CD8-positive, alpha-beta memory T cell (primary cell): ENCODE measurements at regions not wholly inside any gene's neighbourhood (a gene's known extent, or its start where the extent isn't known, plus 50 kb on each side); places are given as distances from the start of the nearest gene placed in this dataset.
A peak's percentile ranks its signal among the peaks of the same experiment; 100 is the strongest.

Experiments
- CTCF ChIA-PET: fragments of 350-600 bp; sonication (Branson Sonifier 250); formaldehyde crosslinking; loops from one replicate; lab custom pipeline; 2021; ENCODE audit warnings: antibody characterized with exemption; lab: Charles Lee
- POLR2A ChIA-PET: fragments of 350-600 bp; sonication (Branson Sonifier 250); formaldehyde crosslinking; loops from one replicate; lab custom pipeline; 2021; ENCODE audit warnings: antibody characterized with exemption; lab: Charles Lee
- DNase-seq, 5 donors: peaks; one replicate each; pipeline versions ENCODE4 v3.0.0 to v3.0.0-alpha.2; 2020 to 2022; ENCODE audit warnings: mixed read lengths in 1 of 5
- H3K27ac ChIP-seq: one replicate; pipeline ENCODE4 v1.7.0; 2013; ENCODE audit warnings: low read depth, mild to moderate bottlenecking, low read length, moderate library complexity
- H3K27me3 ChIP-seq: 2 replicates; pipeline ENCODE4 v1.7.0; 2013; ENCODE audit warnings: low read length, mild to moderate bottlenecking; ENCODE audit not compliant: insufficient read depth, poor library complexity, severe bottlenecking
- H3K36me3 ChIP-seq: 2 replicates; pipeline ENCODE4 v1.7.0; 2013; ENCODE audit warnings: mild to moderate bottlenecking, low read length, moderate library complexity; ENCODE audit not compliant: insufficient read depth
- H3K4me1 ChIP-seq: 2 replicates; pipeline ENCODE4 v1.7.0; 2013; ENCODE audit warnings: mild to moderate bottlenecking, low read length, moderate library complexity; ENCODE audit not compliant: insufficient read depth
- H3K4me3 ChIP-seq: 2 replicates; pipeline ENCODE4 v1.7.0; 2013; ENCODE audit warnings: mild to moderate bottlenecking, low read length
- H3K9me3 ChIP-seq: 2 replicates; pipeline ENCODE4 v1.7.0; 2013; ENCODE audit warnings: mild to moderate bottlenecking, low read length
- H3K27ac Mint-ChIP-seq, 8 donors: one replicate each; pipeline ENCODE4 v1.8.0; 2020 to 2021; ENCODE audit warnings: mixed read lengths in 8 of 8, mild to moderate bottlenecking in 6 of 8, inconsistent platforms in 3 of 8, moderate library complexity in 3 of 8
- H3K27me3 Mint-ChIP-seq, 2 donors: one replicate each; pipeline ENCODE4 v1.8.0; 2020 to 2021; ENCODE audit warnings: mixed read lengths in 2 of 2, mild to moderate bottlenecking in 1 of 2, moderate library complexity in 1 of 2
- H3K36me3 Mint-ChIP-seq, 3 donors: one replicate each; pipeline ENCODE4 v1.8.0; 2020 to 2021; ENCODE audit warnings: mixed read lengths in 3 of 3, inconsistent platforms in 1 of 3, mild to moderate bottlenecking in 1 of 3
- H3K4me1 Mint-ChIP-seq, 3 donors: one replicate each; pipeline ENCODE4 v1.8.0; 2020 to 2021; ENCODE audit warnings: mixed read lengths in 3 of 3, inconsistent platforms in 1 of 3, mild to moderate bottlenecking in 1 of 3
- H3K4me3 Mint-ChIP-seq, 7 donors: one replicate each; pipeline ENCODE4 v1.8.0; 2020 to 2021; ENCODE audit warnings: mixed read lengths in 7 of 7, mild to moderate bottlenecking in 6 of 7, moderate library complexity in 4 of 7, inconsistent platforms in 2 of 7
- H3K9me3 Mint-ChIP-seq, 5 donors: one replicate each; pipeline ENCODE4 v1.8.0; 2020 to 2022; ENCODE audit warnings: mixed read lengths in 5 of 5, mild to moderate bottlenecking in 3 of 5, moderate library complexity in 2 of 5, inconsistent platforms in 1 of 5

- peaks cover 12 to 50% of the 10 kb centered on the region in 2 donors for H3K27me3 Mint-ChIP-seq
These were observed 77.6 kb upstream of the JAZF1 start for GRCh38 chr7:28258240-28258639.

DNA sequence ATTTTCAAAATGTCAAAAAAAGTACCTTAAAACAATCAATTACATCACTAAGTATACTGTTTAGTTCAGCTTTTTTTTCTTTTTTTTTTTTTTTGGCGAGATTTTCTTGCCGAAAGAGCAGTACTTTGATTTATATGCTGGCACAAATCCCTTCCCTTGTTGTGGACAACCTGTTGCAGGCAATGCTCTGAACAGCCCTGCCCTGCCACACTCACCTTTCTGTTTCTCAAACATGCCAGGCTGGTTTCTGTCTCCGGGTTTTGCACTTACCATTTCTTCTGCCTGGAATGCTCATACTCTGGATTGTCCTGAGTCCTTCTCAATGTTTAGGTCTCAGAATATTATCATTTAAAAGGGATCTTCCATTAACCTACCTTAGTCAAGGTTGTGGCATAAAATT, 80.4 kb upstream of the JAZF1 start:
- no peaks in the 10 kb centered on the region for H3K27me3 ChIP-seq
- CTCF ChIA-PET: no interaction called here
- H3K4me3 ChIP-seq: no peak overlapping the region
- H3K27ac Mint-ChIP-seq: no peak overlapping the region
- no peaks in the 10 kb centered on the region for H3K4me1 ChIP-seq
- no peaks in the 10 kb centered on the region for H3K36me3 Mint-ChIP-seq
- peaks cover 12 to 49% of the 10 kb centered on the region in 2 donors for H3K27me3 Mint-ChIP-seq
- no peaks in the 10 kb centered on the region for H3K4me1 Mint-ChIP-seq
- no peak overlapping the region for H3K27ac ChIP-seq
- no peak overlapping the region for H3K4me3 Mint-ChIP-seq
- no peak for DNase-seq
- no peaks in the 10 kb centered on the region for H3K36me3 ChIP-seq
- no peaks in the 10 kb centered on the region for H3K9me3 ChIP-seq
- H3K9me3 Mint-ChIP-seq: peaks cover 0 to under 1% (median 0%) of the 10 kb centered on the region in 5 donors
- POLR2A ChIA-PET: no interaction called here

More at GRCh38 chr7:28258240-28258639, 77.6 kb upstream of the JAZF1 start:
- H3K27ac Mint-ChIP-seq: no peak overlapping the region
- no peak overlapping the region for H3K4me3 Mint-ChIP-seq
- no peaks in the 10 kb centered on the region for H3K4me1 Mint-ChIP-seq
- ChIA-PET CTCF (no interaction called here), POLR2A (no interaction called here)
- Histone ChIP-seq H3K27ac (no peak overlapping the region), H3K27me3 (no peaks in the 10 kb centered on the region), H3K9me3 (no peaks in the 10 kb centered on the region), H3K4me3 (no peak overlapping the region), H3K4me1 (no peaks in the 10 kb centered on the region), H3K36me3 (no peaks in the 10 kb centered on the region)
- H3K9me3 Mint-ChIP-seq: peaks cover 0 to 3% (median 2%) of the 10 kb centered on the region in 5 donors
- no peak for DNase-seq
- H3K36me3 Mint-ChIP-seq: no peaks in the 10 kb centered on the region

GRCh38 chr7:28263622-28264271, 83.2 kb upstream of the JAZF1 start:
- no peak overlapping the region for H3K4me3 Mint-ChIP-seq

GRCh38 chr7:28266402-28266801, 85.8 kb upstream of the JAZF1 start:
- H3K4me3 Mint-ChIP-seq: no peak overlapping the region

More at GRCh38 chr7:28263622-28264271, 83.2 kb upstream of the JAZF1 start:
- no peaks in the 10 kb centered on the region for H3K9me3 Mint-ChIP-seq
- H3K27me3 ChIP-seq: no peaks in the 10 kb centered on the region
- no peak overlapping the region for H3K27ac Mint-ChIP-seq
- no peak for DNase-seq
- peaks cover 13 to 47% of the 10 kb centered on the region in 2 donors for H3K27me3 Mint-ChIP-seq
- no peaks in the 10 kb centered on the region for H3K36me3 ChIP-seq
- no peaks in the 10 kb centered on the region for H3K4me1 Mint-ChIP-seq
- no peaks in the 10 kb centered on the region for H3K4me1 ChIP-seq
- H3K4me3 ChIP-seq: no peak overlapping the region
- no peak overlapping the region for H3K27ac ChIP-seq
- ChIA-PET CTCF (no interaction called here), POLR2A (no interaction called here)
- H3K36me3 Mint-ChIP-seq: no peaks in the 10 kb centered on the region
- H3K9me3 ChIP-seq: no peaks in the 10 kb centered on the region

DNA sequence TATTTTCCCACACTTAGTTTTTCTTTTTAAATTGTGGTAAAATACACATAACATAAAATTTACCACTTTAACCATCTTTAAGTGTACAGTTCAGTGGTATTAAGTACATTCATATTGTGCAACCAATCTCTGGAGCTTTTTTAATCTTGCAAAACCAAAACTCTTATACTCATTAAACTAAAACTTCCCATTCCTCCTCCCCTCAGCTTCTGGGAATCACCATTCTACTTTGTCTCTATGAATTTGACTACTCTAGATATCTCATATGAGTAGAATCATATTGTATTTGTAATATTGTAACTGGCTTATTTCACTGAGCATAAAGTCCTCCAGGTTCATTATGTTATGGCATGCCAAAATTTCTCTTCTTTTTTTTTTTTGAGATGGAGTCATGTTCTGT, 86.4 kb upstream of the JAZF1 start:
- ChIA-PET CTCF (no interaction called here), POLR2A (no interaction called here)
- Histone ChIP-seq H3K9me3 (no peaks in the 10 kb centered on the region), H3K4me3 (no peak overlapping the region), H3K27ac (no peak overlapping the region), H3K4me1 (no peaks in the 10 kb centered on the region), H3K27me3 (no peaks in the 10 kb centered on the region), H3K36me3 (no peaks in the 10 kb centered on the region)
- no peak overlapping the region for H3K27ac Mint-ChIP-seq
- DNase-seq: no peak
- no peaks in the 10 kb centered on the region for H3K36me3 Mint-ChIP-seq
- H3K27me3 Mint-ChIP-seq: peaks cover 10 to 46% of the 10 kb centered on the region in 2 donors
- no peaks in the 10 kb centered on the region for H3K4me1 Mint-ChIP-seq
- no peak overlapping the region for H3K4me3 Mint-ChIP-seq
- peaks cover 0 to 2% (median 0%) of the 10 kb centered on the region in 5 donors for H3K9me3 Mint-ChIP-seq

More at GRCh38 chr7:28266402-28266801, 85.8 kb upstream of the JAZF1 start:
- Histone ChIP-seq H3K36me3 (no peaks in the 10 kb centered on the region), H3K27me3 (no peaks in the 10 kb centered on the region), H3K9me3 (no peaks in the 10 kb centered on the region), H3K4me3 (no peak overlapping the region), H3K4me1 (no peaks in the 10 kb centered on the region), H3K27ac (no peak overlapping the region)
- no peak for DNase-seq
- H3K27me3 Mint-ChIP-seq: peaks cover 10 to 46% of the 10 kb centered on the region in 2 donors
- POLR2A ChIA-PET: no interaction called here
- H3K4me1 Mint-ChIP-seq: no peaks in the 10 kb centered on the region
- peaks cover 0 to 2% (median 0%) of the 10 kb centered on the region in 5 donors for H3K9me3 Mint-ChIP-seq
- no peak overlapping the region for H3K27ac Mint-ChIP-seq
- CTCF ChIA-PET: no interaction called here
- H3K36me3 Mint-ChIP-seq: no peaks in the 10 kb centered on the region

DNA sequence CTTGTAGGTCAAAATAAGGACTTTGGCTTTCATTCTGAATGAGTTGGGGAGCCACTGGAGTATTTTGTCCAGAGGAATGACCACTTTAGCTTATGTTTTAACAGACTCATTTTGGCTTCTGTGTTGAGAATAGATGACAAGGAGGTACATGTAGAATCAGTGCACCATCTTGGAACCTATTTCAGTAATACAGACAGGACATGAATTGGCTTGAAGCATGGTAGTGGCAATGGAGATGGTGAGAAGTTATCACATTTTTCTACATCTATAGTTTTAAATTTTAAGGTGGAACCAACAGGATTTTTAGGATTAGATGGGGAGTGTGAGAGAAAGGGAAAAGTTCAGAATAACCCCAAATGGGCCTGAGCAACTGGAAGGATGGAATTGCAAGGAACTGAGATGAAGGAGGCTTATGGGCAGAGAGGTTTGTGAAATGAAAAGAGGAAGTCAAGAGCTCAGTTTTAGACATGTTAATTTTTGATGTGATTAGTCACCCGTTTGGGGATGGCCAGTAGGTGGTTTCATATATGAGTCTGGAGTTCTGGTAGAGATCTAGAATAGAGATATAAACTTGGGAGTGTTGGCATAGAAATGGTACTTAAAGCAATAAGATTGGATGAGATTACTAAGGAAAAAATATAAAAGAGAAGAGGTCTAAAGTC, 89.2 kb upstream of the JAZF1 start:
- H3K4me3 Mint-ChIP-seq: no peak overlapping the region
- CTCF ChIA-PET: no interaction called here
- no peak overlapping the region for H3K27ac Mint-ChIP-seq

GRCh38 chr7:28270536-28270935, 89.9 kb upstream of the JAZF1 start:
- H3K27me3 Mint-ChIP-seq: peaks cover 11 to 46% of the 10 kb centered on the region in 2 donors
- H3K4me1 ChIP-seq: no peaks in the 10 kb centered on the region
- no peak overlapping the region for H3K4me3 Mint-ChIP-seq

More for the DNA sequence above, 89.2 kb upstream of the JAZF1 start:
- H3K9me3 ChIP-seq: no peaks in the 10 kb centered on the region
- no peaks in the 10 kb centered on the region for H3K27me3 ChIP-seq
- peaks cover 0 to 4% (median 3%) of the 10 kb centered on the region in 3 donors for H3K4me1 Mint-ChIP-seq
- no peak overlapping the region for H3K4me3 ChIP-seq
- DNase-seq: no peak
- no peak overlapping the region for H3K27ac ChIP-seq
- POLR2A ChIA-PET: no interaction called here
- H3K9me3 Mint-ChIP-seq: peaks cover 0 to 4% (median 3%) of the 10 kb centered on the region in 5 donors
- peaks cover 14 to 46% of the 10 kb centered on the region in 2 donors for H3K27me3 Mint-ChIP-seq
- H3K36me3 Mint-ChIP-seq: no peaks in the 10 kb centered on the region
- H3K36me3 ChIP-seq: no peaks in the 10 kb centered on the region
- no peaks in the 10 kb centered on the region for H3K4me1 ChIP-seq

DNA sequence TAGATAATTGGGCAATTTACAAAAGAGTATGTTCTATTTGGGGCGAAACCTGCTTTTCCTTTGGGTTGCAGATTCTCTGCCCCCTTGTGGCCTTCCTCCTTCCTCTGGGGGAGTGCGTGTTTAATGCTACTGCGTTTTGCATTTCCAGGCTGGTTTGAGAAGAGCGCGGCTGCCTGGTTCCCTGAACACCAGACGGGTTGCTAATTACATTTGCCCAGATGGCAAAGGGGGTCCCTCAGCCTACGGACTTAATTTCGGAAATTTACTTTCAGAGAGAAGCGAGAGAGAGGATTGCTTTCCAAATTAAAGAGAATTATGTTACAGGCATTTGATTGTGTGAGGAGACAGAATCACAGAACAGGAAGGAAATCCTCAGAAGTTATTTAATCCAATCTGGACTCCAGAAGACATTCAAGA, 91.9 kb upstream of the JAZF1 start:
- CTCF ChIA-PET: no interaction called here

More at GRCh38 chr7:28270536-28270935, 89.9 kb upstream of the JAZF1 start:
- Histone ChIP-seq H3K27ac (no peak overlapping the region), H3K4me3 (no peak overlapping the region), H3K27me3 (no peaks in the 10 kb centered on the region), H3K36me3 (no peaks in the 10 kb centered on the region), H3K9me3 (no peaks in the 10 kb centered on the region)
- ChIA-PET POLR2A (no interaction called here), CTCF (no interaction called here)
- Mint-ChIP-seq H3K9me3 (peaks cover 0 to 4% (median 3%) of the 10 kb centered on the region in 5 donors), H3K27ac (peak overlapping the region in 1 of 8 donors; percentile 2), H3K36me3 (no peaks in the 10 kb centered on the region), H3K4me1 (peaks cover 0 to 4% (median 3%) of the 10 kb centered on the region in 3 donors)
- DNase-seq: no peak

More for the DNA sequence above, 91.9 kb upstream of the JAZF1 start:
- POLR2A ChIA-PET: no interaction called here
- no peaks in the 10 kb centered on the region for H3K36me3 ChIP-seq
- Mint-ChIP-seq H3K4me3 (peak overlapping the region in 1 of 7 donors; percentile 60), H3K9me3 (peaks cover 0 to 4% (median 3%) of the 10 kb centered on the region in 5 donors), H3K27me3 (peaks cover 9 to 44% of the 10 kb centered on the region in 2 donors), H3K27ac (peak overlapping the region in 1 of 8 donors; percentile 40), H3K36me3 (no peaks in the 10 kb centered on the region), H3K4me1 (peaks cover 0 to 4% (median 3%) of the 10 kb centered on the region in 3 donors)
- no peaks in the 10 kb centered on the region for H3K4me1 ChIP-seq
- peak in 3 of 5 donors; percentile 1 to 16 (median 5) for DNase-seq
- H3K27me3 ChIP-seq: no peaks in the 10 kb centered on the region
- H3K27ac ChIP-seq: no peak overlapping the region
- H3K4me3 ChIP-seq: no peak overlapping the region
- no peaks in the 10 kb centered on the region for H3K9me3 ChIP-seq
